Umbilical cord (tissue), 1 donor: ENCODE measurements at regions not wholly inside any gene's neighbourhood (a gene's known extent, or its start where the extent isn't known, plus 50 kb on each side); places are given as distances from the start of the nearest gene placed in this dataset.
"Not testable (repeated sequence)": the region's sequence is repeated elsewhere in the genome, so short reads cannot be mapped to it uniquely, and the experiment has no call there.

Source experiments
- DNase-seq: peaks from one replicate; pipeline ENCODE4 v3.0.0-alpha.2; 2015; ENCODE audit warnings: low spot score

DNA sequence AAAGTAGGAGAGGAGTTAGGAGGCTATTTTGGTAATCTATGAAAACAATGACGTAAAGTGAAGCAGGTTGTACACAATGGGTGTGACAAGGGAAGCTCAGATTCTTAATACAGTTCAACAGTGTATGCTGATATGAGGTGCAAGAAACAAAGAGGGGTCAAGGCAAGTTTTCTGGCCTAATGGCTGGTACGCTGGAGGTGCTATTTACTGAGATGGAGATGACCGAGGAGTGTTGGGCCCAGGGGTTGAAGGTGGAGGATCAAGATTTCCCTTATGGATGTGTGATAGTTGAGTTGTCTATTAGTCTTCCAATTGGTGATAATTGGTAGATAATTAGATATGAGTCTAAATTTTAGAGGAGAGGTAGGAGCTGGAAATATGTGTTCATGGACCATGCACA lies 194.0 kb downstream of the FOXD4L6 start:
- DNase-seq = not testable (repeated sequence)

DNA sequence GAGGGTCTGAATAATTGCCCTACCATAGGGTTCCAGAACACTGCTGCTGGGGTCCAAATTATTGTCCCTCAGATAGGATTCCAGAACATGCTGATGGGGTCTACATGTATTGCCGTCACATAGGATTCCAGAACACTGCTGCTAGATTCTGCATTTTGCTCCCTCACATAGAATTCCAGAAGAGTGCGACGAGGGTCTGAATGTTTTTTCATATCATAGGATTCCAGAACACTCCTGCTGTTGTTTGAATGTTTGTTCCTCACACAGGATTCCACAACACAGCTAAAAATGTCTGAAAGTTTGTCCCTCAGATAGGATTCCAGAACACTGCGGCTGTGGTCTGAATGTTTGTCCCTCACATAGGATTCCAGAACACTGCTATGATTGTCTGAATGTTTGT lies 198.1 kb downstream of the FOXD4L6 start:
- not testable (repeated sequence) for DNase-seq

DNA sequence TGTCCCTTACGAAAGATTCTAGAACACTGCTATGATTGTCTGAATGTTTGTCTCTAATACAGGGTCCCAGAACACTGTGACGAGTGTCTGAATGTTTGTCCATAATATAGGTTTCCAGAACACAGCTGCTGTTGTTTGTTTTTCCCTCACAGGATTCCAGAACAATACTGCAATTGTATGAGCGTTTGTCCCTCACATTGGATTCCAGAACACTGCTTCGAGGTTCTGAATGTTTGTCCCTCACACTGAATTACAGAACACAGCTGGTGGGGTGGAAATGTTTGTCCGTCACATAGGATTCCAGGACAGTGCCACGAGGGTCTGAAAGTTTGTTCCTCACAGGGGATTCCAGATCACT lies 199.0 kb downstream of the FOXD4L6 start:
- not testable (repeated sequence) for DNase-seq

DNA sequence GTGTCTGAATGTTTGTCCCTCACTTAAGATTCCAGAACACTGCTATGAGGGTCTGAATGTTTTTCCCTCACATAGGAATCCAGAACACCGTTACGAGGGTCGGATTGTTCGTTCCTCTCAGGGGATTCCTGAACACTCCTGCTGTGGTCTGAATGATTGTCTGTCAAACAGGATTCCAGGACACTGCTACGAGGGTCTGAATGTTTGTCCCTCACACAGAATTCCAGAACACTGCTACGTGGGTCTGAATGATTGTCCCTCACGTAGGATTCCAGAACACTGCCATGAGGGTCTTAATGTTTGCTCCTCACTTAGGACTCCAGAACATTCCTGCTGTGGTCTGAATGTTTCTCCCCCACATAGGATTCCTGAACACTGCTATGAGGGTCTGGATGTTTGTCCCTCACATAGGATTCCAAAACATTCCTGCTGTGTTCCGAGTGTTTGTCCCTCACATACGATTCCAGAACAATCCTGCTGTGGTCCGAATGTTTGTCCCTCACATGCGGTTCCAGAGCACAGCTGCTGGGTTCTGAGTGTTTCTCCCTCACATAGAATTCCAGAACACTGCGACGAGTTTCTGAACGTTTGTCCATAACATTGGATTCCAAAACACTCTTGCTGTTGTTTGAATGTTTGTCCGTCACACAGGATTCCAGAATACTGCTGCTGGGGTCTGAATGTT lies 199.5 kb downstream of the FOXD4L6 start:
- DNase-seq = no peak

DNA sequence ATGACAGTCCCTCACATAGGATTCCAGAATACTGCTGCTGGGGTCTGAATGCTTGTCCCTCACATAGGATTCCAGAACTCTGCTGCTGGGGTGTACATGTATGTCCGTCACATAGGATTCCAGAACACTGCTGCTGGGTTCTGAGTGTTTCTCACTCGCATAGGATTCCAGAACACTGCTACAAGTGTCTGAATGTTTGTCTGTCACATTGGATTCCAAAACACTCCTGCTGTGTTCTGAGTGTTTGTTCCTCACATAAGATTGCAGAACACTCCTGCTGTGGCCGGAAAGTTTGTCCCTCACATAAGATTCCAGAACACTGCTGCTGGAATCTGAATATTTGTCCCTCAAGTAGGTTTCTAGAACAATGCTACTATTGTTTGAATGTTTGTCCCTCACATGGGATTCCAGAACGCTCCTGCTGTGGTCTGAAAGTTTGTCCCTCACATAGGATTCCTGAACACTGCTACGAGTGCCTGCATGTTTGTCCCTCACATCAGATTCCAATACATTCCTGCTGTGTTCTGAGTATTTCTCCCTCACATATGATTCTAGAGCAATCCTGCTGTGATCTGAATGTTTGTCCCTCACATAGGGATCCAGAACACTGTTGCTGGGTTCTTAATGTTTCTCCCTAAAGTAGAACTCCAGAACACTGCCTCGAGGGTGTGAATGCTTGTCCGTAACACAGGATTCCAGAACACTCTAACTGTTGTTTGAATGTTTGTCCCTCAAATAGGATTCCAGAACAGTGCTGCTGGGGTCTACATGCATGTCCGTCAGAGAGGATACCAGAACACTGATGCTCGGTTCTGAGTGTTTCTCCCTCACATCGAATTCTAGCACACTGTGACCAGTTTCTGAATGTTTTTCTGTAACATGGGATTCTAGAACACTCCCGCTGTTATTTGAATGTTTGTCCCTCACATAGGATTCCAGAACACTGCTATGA lies 200.4 kb downstream of the FOXD4L6 start:
- no peak for DNase-seq

DNA sequence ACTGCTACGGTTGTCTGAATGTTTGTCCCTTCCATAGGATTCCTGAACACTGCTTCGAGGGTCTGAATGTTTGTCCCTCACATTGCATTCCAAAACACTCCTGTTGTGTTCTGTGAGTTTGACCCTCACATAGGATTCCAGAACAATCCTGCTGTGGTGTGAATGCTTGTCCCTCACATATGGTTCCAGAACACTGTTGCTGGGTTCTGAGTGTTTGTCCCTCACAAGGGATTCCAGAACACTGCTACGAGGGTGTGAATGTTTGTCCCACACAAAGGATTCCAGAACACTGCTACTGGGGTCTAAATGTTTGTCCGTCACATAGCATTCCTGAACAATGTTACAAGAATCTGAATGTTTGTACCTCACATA lies 201.2 kb downstream of the FOXD4L6 start:
- DNase-seq = no peak

DNA sequence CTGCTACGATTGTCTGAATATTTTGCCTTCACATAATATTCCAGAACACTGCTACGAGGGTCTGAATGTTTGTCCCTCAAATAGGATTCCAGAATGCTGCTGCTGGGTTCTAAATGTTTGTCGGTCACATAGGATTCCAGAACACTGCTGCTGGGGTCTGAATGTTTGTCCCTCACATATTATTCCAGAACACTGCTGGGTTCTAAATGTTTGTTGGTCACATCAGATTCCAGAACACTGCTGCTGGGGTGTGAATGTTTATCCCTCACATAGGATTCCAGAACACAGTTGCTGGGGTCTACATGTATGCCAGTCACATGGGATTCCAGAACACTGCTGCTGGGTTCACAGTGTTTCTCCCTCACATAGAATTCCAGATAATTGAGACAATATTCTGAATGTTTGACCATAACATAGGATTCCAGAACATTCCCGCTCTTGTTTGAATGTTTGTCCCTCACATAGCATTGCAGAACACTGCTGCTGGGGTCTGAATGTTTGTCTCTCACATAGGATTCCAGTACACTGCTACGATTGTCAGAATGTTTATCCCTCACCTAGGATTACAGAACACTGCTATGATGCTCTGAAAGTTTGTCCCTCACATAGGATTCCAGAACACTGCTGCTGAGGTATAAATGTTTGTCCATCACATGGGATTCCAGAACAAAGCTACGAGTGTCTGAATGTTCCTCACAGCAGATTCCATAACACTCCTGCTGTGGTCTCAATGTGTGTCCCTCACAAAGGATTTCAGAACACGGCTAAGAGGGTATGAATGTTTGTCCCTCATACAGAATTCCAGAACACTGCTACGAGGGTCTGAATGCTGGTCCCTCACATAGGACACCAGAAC lies 201.8 kb downstream of the FOXD4L6 start:
- no peak for DNase-seq

DNA sequence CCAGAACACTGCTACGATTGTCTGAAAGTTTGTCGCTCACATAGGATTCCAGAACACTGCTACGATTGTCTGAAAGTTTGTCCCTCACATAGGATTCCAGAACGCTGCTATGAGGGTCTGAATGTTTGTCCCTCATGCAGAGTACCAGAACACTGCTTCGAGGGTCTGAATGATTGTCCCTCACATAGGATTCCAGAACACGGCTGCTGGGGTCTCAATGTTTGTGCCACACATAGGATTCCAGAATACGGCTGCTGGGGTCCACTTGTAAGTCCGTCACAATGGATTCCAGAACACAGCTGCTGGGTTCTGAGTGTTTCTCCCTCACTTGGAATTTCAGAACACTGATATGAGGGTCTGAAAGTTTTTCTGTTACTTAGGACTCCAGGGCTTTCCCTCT lies 203.3 kb downstream of the FOXD4L6 start:
- no peak for DNase-seq

DNA sequence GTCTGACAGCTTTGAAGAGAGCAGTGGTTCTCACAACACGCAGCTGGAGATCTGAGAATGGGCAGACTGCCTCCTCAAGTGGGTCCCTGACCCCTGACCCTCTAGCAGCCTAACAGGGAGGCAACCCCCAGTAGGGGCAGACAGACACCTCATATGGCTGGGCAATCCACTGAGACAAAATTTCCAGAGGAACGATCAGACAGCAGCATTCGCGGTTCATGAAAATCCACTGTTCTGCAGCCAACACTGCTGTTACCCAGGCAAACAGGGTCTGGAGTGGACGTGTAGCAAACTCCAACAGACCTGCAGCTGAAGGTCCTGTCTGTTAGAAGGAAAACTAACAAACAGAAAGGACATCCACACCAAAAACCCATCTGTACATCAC lies 212.1 kb downstream of the FOXD4L6 start:
- not testable (repeated sequence) for DNase-seq

DNA sequence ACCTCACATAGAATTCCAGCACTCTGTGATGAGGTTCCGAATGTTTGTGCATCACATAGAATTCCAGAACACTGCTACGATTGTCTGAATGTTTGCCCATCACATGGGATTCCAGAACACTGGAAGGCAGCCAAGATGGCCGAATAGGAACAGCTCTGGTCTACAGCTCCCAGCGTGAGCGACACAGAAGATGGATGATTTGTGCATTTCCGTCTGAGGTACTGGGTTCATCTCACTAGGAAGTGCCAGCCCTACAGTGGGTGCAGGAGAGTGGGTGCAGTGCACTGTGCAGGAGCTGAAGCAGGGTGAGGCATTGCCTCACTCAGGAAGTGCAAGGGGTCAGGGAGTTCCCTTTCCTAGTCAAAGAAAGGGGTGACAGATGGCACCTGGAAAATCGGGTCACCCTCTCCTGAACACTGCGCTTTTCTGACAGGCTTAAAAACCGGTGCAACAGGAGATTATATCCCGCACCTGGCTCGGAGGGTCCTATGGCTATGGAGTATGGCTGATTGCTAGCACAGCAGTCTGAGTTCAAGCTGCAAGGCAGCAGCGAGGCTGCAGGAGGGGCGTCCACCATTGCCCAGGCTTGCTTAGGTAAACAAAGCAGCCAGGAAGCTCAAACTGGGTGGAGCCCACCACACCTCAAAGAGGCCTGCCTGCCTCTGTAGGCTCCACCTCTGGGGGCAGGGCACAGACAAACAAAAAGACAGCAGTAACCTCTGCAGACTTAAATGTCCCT lies 212.7 kb downstream of the FOXD4L6 start:
- not testable (repeated sequence) for DNase-seq

DNA sequence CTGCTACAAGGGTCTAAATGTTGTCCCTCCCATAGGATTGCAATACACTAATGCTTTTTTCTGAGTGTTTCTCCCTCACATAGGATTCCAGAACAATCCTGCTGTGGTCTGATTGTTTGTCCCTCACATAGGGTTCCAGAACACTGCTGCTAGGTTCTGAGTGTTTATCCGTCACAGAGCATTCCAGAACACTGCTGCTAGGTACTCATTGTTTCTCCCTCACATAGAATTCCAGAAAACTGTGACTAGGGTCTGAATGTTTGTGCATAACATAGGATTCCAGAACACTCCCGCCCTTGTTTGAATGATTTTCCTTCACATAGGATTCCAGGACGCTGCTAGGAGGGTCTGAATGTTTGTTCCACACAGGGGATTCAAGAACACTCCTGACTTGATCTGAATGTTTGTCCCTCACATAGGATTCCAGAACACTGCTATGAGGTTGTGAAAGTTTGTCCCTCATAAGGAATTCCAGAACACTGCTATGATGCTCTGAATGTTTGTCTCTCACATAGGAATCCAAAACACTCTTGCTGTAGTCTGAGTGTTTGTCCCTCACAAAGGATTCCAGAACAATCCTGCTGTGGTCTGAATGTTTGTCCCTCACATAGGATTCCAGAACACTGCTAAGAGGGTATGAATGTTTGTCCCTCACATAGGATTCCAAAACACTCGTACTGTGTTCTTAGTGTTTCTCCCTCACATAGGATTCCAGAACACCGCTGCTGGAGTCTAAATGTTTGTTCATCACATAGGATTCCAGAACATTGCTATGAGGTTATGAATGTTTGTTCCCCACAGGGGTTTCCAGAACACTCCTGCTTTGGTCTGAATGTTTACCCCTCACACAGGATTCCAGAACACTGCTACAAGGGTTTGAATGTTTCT lies 213.5 kb downstream of the FOXD4L6 start:
- DNase-seq = no peak

DNA sequence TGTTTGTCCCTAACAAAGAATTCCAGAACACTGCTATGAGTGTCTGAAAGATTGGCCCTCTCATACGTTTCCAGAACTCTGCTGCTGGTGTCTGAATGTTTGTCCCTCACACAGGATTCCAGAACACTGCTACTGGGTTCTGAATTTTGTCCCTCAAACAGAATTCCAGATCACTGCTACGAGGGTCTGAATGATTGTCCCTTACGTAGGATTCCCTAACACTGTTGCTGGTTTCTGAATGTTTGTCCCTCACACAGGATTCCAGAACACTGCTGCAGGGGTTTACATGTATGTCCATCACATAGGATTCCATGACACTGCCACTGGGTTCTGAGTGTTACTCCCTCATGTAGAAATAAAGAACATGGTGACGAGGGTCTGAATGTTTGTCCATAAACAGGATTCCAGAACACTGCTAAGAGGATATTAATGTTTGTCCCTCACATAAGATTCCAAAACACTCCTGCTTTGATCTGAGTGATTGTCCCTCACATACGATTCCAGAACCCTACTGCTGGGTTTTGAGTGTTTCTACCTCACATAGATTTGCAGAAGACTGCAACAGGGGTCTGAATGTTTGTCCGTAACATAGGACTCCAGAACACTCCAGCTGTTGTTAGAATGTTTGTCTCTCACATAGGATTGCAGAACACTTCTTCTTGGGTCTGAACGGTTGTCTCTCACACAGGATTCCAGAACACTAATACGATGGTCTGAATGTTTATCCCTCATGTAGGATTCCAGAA lies 214.4 kb downstream of the FOXD4L6 start:
- DNase-seq = no peak

DNA sequence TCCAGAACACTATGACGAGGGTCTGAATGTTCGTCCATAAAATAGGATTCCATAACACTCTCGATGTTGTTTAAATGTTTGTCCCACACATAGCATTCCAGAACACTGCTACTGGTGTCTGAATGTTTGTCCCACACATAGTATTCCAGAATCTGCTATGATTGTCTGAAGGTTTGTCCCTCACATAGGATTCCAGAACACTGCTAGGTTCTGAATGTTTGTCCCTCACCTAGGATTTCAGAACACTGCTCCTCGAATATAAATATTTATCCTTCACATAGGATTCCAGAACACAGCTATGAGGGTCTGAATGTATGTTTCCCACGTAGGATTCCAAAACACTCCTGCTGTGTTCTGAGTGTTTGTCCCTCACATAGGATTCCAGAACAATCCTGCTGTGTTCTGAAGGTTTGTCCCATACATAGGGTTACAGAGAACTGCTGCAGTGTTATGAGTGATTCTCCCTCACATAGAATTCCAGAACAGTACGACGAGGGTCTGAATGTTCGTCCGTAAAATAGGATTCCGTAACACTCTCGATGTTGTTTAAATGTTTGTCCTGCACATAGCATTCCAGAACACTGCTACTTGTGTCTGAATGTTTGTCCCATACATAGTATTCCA lies 215.3 kb downstream of the FOXD4L6 start:
- DNase-seq = no peak

DNA sequence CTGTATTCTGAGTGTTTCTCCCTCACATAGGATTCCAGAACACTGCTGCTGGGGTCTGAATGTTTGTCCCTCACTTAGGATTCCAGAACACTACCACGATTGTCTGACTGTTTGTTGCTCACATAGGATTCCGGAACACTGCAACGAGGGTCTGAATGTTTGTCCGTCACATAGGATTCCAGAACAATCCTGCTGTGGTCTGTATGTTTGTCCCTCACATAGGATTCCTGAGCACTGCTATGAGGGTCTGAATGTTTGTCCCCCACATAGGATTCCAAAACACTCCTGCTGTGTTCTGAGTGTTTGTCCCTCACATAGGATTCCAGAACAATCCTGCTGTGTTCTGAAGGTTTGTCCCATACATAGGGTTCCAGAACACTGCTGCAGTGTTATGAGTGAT lies 215.8 kb downstream of the FOXD4L6 start:
- DNase-seq = not testable (repeated sequence)

DNA sequence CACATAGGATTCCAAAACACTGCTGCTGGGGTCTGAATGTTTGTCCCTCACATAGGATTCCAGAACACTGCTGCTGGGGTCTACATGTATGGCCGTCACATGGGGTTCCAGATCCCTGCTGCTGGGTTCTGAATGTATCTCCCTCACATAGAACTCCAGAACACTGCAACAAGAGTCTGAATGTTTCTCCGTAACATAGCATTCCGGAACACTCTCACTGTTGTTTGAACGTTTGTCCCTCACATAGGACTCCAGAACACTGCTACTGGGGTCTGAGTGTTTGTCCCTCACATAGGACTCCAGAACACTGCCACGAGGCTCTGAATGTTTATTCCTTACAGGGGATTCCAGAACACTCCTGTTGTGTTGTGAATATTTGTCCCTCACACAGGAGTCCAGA lies 216.8 kb downstream of the FOXD4L6 start:
- DNase-seq = no peak

DNA sequence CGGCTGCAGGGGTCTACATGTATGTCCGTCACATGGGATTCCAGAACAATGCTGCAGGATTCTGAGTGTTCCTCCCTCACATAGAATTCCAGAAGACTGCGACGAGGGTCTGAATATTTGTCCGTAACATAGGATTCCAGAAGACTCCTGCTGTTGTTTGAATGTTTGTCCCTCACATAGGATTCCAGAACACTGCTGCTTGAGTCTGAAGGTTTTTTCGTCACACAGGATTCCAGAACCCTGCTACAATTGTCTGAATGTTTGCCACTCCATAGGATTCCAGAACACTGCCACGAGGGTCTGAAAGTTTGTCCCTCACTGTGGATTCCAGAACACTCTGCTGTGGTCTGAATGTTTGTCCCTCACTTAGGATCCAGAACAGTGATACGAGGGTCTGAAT lies 217.5 kb downstream of the FOXD4L6 start:
- not testable (repeated sequence) for DNase-seq

DNA sequence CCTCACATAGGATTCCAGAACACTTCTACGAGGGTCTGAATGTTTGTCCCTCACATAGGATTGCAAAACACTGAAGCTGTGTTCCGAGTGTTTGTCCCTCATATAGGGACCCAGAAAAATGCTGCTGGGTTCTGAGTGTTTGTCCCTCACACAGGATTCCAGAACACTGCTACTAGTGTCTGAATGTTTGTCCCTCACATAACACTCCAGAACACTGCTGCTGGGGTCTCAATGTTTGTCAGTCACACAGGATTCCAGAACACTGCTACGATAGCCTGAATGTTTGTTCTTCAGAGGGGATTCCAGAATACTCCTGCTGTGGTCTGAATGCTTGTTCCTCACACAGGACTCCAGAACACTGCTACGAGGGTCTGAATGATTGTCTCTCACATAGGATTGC lies 218.7 kb downstream of the FOXD4L6 start:
- DNase-seq = no peak

DNA sequence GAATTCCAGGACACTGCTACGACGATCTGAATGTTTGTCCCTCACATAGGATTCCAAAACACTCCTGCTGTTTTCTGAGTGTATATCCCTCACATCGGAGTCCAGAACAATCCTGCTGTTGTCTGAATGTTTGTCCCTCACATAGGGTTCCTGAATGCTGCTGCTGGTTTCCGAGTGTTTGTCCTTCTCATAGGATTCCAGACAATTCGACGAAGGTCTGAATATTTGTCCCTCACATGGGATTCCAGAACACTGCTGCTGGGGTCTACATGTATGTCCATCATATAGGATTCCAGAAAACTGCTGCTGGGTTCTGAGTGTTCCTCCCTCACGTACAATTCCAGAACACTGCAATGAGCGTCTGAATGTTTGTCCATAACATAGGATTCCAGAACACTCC lies 219.4 kb downstream of the FOXD4L6 start:
- not testable (repeated sequence) for DNase-seq
